Pons (tissue), 1 donor: ENCODE measurements at regions not wholly inside any gene's neighbourhood (a gene's known extent, or its start where the extent isn't known, plus 50 kb on each side); places are given as distances from the start of the nearest gene placed in this dataset.
"Not testable (repeated sequence)": the region's sequence is repeated elsewhere in the genome, so short reads cannot be mapped to it uniquely, and the experiment has no call there.

ENCODE experiments used
- DNase-seq: peaks from one replicate; pipeline ENCODE4 v3.0.0-alpha.2; 2016; ENCODE audit warnings: low spot score

DNA sequence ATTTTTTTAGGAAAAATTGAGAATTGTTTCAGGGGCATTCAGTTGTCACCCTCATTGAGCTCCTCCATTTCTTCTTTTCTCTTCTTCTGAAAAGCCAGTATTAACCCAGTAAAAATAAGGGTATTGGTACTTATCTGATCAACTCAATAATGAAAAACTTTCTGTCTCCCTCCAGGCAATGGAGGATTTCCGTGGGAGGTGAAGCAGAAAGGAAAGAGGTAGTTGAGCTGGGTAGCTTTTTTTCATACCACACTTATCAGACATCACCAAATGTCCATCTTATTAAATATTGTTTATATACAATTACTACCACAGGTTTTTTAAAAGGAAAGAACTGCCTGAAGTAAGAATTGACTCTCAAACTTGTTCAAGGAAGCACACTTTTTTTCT lies 731.1 kb upstream of the ZNF608 start:
- DNase-seq, result no peak

DNA sequence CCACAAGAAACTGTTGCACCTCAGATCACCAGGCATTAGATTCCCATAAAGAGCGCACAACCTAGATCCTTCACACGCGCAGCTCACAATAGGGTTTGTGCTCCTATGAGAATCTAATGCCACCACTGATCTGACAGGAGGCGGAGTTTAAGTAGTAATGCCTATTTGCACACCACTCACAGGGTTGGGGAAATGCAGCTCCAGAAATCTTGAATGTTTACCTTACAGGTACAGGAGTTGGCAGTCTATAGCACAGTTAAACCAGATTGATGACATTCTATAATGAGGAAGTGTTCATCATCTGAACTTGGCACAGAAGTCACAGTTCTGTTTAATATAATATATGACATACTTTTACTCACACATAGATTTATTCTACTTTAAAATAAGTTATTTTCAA lies 732.2 kb upstream of the ZNF608 start:
- no peak for DNase-seq

DNA sequence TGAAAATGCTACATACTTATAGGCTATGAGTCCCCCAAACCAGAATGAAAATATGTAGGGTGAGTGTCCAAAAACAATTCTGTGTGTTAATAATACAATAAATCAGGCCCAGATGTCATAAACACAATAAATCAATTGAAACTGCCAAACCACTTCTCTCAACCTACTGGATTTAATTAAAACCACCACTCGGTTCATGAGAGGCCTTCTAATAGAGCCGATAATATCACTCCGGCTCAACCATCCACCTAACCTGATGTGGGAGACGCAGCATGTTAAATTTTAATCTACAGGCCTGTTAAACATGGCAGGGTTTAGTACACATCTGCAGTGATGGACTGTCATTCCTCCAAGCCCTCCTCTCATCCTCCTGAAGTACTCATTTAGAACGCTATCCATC lies 734.5 kb upstream of the ZNF608 start:
- DNase-seq, result no peak

DNA sequence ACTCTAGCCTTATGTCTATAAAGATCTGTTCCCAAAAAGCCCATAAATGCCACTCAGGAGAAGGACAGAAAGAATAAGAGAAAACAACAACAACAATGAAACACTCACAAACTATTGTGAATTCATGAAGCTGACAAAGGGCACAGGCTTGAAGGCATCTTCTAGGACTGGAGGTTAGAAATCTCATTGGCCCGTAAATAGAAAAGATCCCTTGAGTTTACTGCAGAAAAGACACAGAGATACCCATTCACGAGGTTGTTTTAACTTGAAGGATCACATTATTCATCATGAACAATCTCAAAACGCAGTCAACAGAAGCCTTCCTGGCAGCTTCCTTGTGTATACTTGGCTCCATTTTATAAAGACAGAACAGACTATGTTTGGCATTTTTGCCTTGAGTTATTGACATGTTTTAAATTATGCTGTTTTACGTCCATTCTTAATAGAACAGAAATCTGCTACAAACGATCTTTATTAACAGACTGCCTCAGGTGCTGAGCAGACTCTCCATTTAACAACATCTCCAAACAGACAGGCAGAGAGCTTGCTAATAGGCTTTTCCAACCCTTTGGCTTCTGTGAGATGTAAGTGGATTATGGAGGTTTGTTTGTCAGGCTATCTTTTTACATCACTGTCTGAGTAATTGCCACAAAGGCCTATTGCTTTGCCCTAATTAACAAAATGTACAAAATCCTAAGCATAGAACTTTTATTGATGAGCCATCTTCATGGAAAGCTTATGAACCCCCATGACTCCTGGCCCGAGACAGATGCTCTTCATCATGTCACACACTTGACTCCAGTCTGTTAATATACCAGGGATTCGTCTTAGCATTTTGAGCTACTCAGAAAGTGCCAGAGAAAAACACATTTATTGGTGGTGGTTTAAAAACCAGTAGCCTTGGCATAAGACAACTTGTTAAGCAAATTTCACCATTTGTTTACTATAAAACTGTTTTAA lies 735.3 kb upstream of the ZNF608 start:
- peak; percentile 66 for DNase-seq

DNA sequence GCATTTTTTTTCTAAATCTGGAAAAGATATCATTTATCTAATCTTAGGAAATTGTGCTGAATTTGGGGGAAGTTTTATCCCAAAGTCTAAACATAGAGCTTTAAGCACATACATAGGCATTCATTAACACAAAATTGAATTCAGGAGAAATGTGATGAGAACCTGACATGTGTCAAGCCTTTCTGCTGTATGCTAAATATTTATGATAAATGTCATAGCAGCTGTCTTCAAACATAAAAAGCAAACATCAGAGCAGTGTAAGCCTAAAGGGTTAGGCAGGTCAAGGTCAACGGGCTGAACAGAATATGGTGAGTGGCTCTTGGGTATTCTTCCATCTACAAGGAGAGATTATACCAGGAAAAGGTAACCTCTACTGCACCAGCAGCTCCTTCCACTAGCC lies 737.2 kb upstream of the ZNF608 start:
- DNase-seq, result no peak

DNA sequence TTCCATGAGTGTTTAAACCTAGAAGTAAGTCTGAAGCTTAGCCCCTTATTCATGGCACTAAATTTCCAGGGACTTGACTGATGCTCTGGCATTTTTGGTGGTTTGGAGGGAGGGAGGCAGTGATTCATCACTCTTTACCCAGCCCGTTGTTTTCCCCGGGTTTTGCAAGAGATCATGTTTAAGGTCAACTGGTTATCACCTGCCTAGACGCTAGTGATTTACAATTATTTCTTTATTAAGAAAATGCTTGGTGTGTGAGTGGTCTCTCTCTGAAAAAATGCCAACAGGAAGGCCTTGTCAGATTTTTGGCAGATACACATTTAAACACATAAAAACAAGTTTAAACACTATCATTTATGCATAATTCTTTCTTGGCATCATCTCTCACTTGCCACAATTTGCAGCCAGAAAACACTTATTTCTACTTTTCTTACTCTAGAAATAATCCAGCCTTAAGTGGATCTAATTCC lies 737.9 kb upstream of the ZNF608 start:
- DNase-seq, result no peak

DNA sequence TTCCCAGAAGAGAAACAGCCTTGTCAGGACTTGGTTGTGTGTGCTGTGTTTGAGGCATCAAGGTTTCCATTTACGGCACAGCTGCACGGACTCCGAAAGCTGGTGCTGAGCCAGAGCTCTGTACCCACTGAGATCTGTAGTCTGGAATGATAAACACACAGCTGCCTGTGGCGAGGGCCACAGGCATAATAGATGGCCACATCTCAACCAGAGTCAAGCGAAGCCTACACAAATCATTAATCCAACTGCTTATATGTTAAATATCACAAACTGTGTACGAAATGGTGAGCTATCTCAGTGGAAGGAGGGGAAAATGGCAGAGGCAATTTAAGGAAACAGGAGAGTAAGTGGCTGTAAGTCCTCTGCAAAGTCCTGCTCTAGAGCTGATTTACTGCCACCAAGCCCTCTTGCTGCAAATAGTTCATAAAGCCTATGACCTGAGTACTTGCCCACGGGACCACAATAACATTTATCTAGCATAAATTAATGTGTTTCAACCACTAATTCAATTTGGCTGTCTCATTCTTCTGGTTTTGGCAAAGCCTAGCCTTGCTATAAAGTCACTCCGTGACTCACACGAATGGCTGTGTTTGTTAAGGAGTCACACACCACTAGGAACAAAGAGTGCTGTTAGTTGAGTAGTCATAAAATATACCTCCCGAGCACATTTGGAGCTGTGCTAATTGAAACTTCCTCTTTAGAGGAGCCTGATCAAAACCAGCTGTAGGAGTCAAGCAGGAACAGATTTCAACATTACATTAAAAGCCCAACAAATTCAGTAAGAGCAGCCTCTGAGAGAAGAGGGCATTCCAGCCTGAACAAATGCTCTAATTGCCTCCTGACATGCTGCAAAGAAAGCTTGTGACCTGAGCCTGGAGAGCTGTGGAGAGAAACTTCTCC lies 738.6 kb upstream of the ZNF608 start:
- peak; percentile 93 for DNase-seq

DNA sequence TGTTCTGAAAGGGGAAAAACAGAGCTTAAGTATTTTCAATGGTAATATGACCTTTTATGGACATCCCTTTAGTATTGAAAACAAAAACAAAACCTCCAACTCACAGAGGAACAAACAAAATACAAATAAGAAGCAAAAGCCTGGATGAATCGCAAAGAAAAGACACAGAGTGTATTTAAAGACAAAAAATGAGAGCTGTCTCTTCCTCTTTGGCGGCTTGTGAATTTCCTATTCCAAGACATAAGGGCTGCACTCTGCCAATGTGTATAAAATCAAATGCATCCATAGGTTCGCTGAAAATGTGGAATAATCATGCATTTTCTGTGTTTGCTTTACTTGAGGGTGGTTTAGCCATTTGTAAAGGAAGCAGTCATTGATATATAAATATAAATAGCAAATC lies 739.3 kb upstream of the ZNF608 start:
- DNase-seq, result no peak

DNA sequence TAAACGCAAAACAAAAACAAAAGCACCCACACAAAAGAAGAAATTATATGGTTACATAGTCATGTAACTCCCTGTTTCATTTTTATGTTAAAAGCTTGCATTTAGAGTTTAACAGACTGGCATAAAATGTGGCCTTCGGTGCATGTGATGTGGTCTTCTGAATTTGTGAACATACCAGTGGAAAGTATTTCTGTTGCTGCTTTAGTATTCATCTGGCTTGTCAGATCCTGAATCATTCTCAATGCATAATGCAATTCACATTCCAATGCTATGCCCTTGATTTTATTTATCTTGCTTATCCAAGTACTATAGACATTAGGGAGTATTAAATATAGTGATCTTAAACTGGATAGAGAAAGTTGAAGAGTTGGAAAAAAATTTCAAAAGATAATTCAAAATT lies 740.2 kb upstream of the ZNF608 start:
- peak; percentile 26 for DNase-seq

DNA sequence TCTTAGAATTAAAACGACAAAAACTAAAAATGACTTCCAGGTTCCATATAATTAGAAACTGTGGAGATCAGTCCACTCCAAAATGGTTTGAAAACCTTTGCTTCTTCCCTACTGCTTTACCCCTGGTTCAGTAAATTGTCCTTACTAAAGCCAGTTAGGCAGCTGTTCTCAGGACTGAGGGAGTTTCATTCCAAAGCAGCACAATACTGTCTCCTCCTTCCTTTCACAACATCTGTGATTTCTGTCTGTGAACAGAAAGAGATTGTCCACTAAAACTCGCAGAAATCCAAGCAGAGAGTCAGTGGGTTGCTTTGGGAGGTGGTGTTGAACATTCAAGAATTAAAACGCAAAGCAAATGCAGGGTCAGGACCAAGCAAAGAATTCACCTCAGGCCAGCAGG lies 740.8 kb upstream of the ZNF608 start:
- DNase-seq, result peak; percentile 73

DNA sequence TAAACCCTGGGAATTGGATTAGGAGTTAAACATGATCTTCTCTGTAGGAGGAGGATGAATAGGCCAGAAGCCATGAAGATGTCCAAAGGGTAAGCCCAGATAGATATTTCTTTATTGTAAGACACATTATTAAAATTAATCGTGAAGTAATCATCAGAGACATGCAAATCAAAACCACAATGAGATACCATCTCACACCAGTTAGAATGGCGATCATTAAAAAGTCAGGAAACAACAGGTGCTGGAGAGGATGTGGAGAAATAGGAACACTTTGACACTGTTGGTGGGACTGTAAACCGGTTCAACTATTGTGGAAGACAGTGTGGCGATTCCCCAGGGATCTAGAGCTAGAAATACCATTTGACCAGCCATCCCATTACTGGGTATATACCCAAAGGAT lies 741.2 kb upstream of the ZNF608 start:
- not testable (repeated sequence) for DNase-seq

DNA sequence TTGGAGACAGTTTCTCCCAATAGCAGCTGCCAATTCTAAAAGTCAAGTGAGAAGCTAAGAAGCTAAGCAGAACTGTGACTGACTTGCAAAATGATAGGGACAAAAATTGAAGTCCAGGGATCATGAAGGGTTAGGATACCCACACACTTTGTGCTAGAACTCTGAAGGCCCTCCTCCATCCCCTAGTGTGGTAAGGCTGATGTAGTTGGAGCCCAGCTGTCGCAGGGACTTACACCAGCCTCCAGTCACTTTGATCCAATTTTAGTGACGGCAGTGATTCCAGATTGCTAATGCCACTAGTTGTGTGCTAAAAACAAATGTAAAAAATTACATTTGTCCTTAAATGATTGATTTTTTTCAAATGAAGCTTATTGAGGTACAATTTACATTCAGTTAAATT lies 742.7 kb upstream of the ZNF608 start:
- DNase-seq, result no peak

DNA sequence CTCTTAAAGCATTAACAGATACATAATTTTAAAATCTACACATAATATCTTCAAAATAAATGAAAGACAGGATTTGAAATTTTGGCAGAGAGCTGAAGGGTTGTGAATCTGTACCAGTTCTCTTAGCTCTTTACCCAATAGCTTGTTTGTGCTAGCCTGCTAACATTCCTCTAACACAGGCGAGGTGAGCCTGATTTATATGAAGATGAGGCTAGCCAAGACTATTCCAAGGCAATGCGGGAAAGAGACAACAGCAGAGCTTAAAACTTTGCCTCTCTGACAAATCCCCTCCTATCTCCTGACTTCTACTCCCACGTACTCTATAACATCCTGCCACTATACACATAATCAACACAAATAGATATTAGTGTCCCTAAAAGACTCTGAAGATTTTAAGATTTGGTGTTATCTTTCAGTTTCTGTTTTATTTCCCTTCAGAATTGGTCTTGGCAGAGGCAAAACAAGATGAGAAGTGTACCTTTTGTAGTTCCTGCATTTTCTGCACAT lies 745.6 kb upstream of the ZNF608 start:
- DNase-seq, result no peak

DNA sequence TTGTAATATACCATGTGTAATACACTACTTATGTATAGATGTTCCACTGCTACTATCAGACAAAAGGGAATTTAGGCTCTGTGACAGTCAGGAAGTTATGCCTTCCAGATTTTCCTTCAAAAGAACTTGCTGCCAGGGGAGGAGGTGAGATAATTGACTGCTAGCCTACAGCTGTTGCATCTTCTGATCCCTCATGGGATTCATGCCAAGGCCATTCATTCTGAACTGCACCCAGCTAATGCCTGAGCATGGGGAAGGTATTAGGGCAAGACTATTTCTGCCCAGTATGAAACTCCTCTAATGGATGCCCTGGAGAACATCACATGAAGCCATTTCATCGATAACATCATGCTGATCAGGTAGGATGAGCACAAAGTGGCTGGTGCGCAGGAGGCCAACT lies 746.5 kb upstream of the ZNF608 start:
- no peak for DNase-seq

DNA sequence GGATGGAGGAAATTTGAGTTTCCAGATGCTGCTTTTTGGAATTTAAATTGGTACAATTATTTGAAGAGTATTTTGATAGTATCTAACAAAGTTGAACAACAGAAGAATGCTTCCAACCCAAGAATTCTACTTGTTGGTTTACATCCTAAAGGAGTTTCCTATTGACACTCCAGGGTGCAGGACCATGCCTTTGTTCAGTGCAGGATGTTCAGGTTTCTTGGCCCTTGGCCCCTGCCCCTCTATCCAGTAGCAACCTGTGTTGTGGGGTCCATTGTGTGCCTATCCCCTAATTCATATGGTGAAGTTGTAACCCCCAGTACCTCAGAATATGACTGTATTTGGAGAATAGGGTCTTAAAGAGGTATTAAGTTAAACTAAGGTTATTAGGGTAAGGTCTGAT lies 750.0 kb upstream of the ZNF608 start:
- DNase-seq, result no peak

DNA sequence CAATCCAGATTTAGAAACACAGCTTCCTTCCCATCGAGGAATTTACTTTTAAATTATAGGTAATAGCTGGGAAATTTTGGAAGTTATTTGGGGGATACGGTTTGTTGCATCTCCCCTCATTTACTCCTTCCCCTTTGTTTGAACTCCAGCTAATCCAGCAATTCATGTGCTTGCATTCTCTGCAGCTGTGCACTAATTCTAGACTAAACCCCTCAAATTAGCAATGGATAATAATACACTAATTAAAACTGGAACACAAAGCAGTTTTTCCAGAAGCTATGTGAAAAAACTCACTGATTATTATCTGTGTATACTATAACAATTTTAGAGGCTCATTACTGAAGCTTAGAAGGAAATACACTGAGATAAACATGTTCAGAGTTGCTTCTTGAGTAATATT lies 751.2 kb upstream of the ZNF608 start:
- no peak for DNase-seq

DNA sequence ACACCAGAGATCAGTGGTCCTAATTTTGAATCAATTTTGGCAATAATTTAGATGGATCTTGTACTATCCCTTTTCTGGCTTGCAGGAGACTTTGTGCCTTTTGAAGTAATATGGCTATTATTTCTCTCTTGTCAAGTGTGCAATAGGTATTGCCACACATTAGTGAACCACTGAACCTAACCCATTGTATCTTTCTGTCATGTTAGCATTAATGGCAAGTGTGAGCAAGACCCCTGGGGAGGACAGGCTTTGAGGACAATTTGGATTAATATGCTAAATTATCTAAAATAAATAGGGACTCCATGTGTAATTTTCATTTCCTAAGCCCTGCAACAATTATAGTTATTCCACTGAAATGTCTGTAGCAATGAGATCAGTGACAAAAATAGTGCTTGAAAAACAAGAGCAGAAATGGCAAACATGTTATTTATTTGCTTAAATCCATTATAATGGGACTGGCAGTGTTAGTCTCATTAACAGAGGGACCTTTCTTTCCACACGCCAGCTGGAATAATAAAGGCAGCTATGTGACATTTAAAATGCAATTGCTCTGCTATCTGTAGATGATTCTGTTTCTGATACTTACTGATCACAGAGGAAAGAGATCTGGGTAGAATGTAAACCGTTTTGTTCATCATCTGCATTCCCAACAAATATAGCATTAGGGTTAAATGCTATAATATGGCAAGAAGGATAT lies 753.3 kb upstream of the ZNF608 start:
- DNase-seq, result peak; percentile 95

DNA sequence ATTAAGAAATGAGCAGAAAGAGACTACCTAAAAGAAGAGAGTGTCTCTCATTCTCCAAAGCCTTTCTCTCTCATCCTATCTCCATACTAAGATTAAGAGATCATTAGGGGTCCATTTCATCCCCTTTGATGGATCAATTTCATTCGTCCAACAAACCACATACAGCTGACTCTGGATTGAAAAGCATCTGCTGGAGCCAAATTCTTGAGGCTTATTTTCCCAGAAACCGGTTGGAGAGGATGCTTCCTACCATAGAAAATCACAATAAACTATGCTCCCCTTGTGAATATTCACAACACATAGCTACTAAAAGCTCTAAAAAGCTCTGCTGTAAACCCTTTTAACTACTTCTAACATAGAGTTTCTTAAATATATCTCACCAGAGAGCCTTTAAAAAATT lies 755.0 kb upstream of the ZNF608 start:
- DNase-seq, result peak; percentile 17

DNA sequence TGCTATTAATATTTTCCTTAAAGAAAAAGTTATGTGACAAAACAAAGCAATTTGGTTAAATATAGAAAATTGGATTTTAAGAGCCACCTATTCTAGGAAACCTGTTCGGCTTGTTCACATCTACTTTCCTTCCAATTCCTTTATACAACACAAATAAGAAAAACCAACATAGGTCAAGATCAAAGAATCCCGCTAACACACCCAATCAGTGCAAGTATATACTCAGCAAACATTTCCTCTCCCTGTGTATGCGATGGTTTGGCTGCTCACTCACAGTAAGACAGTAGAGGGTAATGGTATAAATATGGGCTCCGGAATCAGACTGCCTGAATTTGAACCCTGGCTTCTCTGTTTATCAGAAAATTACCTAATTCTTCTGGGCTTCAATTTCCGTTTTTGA lies 757.5 kb upstream of the ZNF608 start:
- no peak for DNase-seq

DNA sequence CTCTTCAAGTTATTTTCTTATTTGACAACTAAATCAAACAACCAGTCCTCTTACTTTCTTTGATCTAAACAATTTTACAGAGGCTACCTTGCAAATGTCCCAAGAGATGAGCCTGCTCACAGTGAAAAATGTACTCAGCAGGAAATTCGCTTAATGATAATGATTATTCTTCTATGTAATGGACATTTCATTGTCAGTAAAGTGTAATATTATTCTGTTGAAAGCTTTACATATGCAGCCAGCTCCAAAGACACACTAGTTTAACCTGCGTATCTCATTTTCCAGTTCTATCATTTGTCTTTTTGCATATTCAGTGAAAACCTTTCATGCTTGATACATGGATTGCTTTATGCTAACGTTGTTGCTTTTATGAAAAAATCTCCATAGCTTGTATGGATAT lies 758.7 kb upstream of the ZNF608 start:
- no peak for DNase-seq

DNA sequence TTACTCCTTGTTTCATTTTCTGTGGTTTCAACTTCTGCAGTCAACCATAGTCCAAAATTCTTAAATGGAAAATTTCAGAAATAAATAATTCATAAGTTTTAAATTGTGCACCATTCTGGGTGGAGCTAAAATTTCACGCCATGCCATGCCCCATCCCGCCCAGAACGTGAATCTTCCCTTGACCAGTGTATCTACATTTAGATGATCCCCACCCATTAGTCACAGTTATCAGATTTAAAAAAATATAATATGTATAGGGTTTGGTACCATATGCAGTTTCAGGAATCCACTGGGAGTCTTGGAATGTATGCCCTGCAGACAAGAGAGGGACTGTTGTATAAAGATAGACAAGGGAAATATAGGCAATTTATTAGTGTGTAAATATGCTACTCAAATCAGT lies 759.7 kb upstream of the ZNF608 start:
- DNase-seq, result no peak

DNA sequence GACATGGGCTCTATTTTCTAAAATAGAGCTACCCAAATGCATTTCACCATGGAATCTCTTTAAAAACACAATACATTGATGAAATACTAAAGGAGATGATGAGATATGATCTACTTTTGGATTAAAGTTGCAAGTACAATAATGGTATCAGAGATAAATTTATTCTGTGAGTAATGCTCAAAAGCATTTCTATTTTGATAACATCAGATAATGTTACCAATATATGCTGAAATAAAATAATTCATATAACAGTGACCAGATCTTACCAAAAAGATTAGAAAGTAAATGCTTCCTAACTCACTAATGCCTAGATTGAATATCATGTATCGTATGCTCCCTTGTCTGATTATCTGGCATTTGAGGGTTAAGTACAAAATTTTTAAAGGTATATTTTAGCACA lies 761.8 kb upstream of the ZNF608 start:
- no peak for DNase-seq
